ENCODE measurements at regions not wholly inside any gene's neighbourhood (a gene's known extent, or its start where the extent isn't known, plus 50 kb on each side); places are given as distances from the start of the nearest gene placed in this dataset.

DNA sequence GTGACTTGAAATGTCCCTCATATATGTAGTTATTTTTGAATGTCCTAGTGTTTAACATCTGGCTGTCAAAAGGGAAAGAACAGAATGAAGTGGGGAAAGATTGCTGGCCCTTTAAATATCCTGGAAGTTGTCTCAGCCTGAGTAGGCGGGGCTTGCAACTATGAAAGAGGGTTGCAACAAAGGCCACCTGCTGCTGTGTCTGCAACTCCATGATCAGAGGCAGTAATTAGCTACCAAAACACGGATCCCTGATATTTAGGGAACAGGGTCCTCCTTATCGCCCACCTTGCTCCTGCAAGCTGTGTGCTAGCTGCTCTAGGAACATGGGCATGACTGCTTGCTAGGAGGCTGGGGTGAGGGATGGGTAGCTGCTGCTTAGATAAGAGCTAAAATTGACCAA lies 100.2 kb upstream of the CFAP20DC start:
- TF ChIP-seq POLR2AphosphoS5 (IDR thresholded peaks at IDR 0.05; ENCODE audit: low read depth) (no peak), CREB1 (CRISPR knock-in tag; IDR thresholded peaks at IDR 0.05; ENCODE audit: low read depth) (no peak)
- TF ChIP-seq, protein P1, sequence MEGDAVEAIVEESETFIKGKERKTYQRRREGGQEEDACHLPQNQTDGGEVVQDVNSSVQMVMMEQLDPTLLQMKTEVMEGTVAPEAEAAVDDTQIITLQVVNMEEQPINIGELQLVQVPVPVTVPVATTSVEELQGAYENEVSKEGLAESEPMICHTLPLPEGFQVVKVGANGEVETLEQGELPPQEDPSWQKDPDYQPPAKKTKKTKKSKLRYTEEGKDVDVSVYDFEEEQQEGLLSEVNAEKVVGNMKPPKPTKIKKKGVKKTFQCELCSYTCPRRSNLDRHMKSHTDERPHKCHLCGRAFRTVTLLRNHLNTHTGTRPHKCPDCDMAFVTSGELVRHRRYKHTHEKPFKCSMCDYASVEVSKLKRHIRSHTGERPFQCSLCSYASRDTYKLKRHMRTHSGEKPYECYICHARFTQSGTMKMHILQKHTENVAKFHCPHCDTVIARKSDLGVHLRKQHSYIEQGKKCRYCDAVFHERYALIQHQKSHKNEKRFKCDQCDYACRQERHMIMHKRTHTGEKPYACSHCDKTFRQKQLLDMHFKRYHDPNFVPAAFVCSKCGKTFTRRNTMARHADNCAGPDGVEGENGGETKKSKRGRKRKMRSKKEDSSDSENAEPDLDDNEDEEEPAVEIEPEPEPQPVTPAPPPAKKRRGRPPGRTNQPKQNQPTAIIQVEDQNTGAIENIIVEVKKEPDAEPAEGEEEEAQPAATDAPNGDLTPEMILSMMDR (conservative IDR thresholded peaks at IDR 0.05; ENCODE audit: low read depth in 2 of 2): no peak
